GM18520 (cell line): ENCODE measurements at regions not wholly inside any gene's neighbourhood (a gene's known extent, or its start where the extent isn't known, plus 50 kb on each side); places are given as distances from the start of the nearest gene placed in this dataset.

Experiments used
- ATAC-seq: cut with Tn5 transposase; IDR thresholded peaks from one replicate; pipeline ENCODE4 v1.9.1; 2021; ENCODE audit not compliant: unreplicated experiment

GRCh38 chr17:77853191-77853977, 105.1 kb upstream of the TNRC6C start:
- ATAC-seq: no peak

GRCh38 chr17:77854083-77854758, 104.3 kb upstream of the TNRC6C start:
- no peak for ATAC-seq

DNA sequence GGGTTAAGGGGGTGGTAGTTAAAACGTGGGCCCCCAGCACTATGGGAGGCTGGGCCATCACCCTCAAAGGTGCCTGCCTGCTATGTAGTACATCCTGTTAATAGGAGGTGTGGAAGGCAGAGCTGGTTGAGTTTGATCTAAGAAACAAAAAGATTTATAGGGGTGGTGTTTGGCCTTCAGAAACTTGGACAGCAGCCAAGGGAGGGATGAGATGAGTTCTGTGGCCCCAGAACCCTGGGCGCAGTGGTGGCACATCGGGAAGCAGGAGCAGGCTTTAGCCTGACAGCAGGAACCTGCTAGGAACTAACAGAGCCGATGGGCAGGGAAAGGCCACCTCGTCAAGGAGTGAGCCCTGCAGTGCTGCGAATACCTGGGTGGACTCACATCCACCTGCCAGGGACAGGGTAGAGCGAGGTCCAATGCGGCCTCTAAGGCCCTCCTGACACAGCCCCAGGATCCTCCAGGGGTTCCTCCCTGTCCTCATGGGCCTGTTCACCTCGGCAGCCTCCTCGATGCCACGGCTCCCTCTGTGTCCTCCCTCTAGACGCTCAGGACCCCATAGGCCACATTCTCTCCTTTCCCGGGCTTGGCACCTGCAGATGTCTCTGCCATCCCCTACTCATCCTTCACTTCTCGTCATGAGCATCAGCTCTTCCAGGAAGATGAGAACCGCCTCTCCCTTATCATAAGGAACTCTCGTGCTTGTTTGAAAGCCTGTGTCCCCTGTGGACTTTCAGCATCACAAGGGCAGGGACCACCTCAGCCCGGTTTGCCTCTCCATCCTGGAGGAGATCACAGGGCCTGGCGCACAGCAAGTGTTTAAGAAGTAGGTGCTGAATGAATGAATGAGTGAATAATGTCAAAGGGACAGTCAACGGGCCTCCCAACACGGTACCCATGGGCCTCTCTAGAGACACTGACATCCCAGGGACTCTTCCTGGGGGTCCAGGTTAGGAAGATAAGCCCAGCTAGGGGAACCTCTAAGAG, 103.5 kb upstream of the TNRC6C start:
- no peak for ATAC-seq

- no peak for ATAC-seq
Observed at GRCh38 chr17:77856551-77857305, 101.8 kb upstream of the TNRC6C start.

DNA sequence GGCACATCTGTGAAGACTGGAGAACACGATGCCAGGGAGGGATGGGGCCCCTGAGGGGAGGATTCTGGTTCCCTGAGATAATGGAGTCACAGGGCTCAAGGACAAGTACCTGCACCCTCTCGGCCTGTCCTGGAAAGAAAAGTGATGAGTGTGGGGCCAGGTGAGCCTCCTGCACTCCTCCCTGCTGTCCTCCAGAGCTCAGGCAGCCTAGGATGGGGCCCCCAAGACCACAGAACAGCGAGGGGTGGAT, 101.3 kb upstream of the TNRC6C start:
- no peak for ATAC-seq

DNA sequence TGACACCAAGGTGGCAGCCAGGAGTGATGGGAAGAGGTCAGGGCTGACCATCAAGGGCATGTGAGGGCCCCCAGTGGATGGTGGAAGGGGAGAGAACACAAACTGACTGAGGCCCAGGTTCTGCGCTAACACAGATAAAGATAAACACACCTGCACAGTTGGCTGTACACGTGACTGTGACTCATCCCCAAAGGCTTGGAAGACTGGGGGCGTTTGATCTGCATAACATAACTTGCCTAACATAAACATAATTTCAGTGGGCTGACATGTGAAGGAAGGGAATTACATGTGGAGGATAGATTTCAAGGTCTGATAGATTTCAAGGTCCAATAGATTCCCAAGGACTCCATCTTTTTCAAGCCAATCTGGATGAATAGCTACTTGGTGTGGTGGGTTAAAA, 100.9 kb upstream of the TNRC6C start:
- no peak for ATAC-seq

DNA sequence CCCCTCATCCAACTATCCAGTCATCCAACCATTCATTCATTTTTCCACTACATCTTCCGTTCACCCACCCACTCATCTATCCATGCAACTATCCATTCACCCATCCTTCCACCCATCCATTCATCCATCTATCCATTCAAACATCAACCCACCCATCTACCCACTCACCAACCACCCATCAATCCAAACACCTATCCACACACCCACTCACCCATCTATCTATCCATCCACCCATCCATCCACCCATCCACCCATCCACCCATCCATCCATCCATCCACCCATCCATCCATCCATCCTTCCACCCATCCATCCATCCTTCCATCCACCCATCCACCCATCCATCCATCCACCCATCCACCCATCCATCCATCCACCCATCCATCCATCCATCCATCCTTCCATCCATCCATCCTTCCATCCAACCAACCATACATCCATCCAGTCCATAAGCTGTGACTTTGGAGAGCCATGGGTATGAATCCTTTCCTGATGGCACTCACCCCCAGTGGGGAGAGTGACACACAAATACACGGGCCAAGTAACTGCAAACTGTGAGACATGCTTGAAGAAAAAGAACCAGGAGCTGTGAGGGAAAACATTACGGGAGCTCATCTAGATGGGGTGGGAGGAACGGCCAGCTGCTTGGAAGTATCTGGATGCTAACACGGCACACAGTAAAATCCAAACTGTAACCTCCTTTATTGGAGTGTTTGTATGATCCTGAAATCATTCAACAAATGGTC, 100.0 kb upstream of the TNRC6C start:
- ATAC-seq: no peak

GRCh38 chr17:77859035-77859810, 99.3 kb upstream of the TNRC6C start:
- ATAC-seq: no peak

DNA sequence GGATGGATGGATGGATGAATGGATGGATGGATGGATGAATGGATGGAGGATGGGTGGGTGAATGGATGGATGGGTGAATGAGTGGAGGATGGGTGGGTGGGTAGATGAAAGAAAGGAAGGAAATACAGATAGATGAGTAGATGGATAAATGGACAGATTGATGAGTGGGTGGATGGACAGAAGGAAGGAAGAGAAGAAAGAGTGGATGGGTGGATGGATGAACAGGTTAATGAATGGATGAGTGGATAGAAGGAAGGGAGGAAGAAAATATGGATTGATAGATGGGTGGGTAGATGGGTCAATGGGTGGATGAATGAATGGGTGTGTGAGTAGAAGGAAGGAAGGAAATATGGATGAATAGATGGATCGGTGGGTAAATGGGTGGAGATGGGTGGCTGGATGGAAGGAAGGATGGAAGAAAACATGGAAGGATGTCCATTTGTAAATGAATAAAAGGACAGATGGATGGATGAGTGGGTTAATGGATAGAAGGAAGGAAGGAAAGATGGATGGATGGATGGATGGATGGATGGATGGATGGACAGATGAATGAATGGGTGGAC, 97.3 kb upstream of the TNRC6C start:
- ATAC-seq: no peak

GRCh38 chr17:77861981-77862645, 96.4 kb upstream of the TNRC6C start:
- ATAC-seq: no peak

DNA sequence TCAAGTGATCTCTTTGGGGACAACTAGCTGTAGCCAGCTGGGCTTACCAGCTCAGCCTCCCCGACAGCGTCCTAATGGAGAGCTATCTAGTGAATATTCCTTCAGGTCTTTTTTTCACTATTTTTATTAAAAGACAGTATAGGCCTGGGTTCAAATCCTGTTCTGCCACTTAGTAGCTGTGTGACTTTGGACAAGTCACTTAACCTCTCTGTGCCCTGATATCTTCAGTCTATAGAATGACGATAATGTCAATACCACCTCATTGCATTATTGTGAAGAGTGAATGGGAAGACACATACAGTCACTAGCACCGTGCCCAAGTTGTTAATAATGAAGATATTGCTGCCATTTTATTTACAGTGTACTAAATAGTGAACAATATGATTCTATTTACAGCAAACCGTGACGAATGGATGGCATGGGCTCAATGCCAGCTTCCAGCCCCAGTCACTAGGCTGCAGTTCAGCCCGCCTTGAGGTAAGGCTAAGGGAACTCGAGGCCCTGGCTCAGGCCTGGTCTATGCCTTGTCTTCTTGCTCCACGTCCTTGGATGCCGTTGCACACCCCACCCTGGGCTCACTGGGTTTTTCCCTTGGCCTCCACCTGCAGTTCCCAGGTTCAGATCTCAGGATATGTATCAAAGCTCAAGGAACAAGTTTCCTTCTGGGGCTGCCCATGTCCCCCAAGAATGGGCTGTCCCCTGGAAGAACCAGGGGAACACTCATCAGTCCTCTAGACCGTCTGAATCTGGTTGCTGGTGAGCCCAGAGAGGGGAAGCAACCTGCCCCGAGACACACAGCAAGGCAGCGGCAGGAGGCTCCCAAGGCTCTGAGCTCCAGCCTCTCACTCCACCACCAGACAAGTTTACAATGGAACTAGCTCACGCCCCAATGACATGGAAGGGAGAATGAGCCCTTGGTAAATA, 95.4 kb upstream of the TNRC6C start:
- ATAC-seq: no peak

DNA sequence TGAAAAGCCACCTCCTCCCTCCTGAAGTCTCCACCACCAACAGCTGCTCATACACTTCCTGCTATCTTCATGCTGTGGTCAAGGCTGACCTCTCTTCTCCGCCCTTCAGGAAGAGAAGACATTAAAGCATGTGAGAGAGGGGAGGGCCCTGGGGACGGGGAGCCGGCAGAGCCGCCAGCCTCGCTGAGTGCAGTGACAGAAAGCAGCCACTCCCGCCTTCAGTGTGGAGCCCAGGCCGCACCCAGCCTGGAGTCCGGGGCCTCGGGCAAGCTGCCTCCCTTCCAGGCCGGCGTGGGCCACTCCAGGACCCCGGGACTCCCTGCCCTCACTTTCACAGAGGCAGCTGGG, 94.7 kb upstream of the TNRC6C start:
- no peak for ATAC-seq

DNA sequence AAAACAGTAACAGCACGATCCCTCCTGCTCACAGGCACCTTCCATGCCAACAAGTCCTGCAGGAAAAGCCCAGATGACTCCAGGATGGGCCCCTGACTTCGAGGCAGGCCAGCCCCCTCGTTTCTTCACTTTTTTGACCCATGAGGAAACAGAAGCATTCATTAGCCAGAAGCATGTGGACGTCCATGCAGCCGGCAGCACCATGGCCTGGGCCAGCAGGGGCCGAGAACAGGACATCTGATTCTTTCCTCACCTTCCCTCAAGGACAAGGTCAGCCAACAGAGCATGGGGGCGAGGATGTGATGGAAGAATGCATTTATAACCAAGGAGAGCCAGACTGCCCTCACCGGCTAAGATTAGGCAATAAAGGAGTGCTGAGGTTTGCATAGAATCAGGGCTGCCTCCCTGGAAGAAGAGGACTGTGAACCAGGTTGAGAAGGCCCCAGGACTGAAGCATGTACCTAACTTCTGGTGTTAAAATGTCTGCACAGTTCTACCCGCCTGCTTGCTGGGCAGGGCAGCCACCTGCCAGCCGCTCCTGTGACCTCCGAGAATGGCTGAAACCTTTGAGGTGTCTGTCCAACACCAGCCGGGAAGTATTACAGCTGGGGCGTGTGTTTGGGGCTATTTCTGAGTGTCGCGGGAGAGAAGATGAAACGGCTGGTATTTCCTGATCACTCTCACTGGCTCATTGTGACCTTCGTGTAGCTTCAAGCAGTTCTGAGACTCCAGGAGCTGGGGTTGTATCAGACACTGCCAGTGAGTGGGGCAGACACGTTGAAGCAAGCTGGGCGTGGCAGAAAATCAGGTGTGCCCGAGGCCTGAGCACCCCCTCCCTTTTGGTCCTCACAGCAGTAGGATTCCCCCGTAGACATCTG, 94.0 kb upstream of the TNRC6C start:
- no peak for ATAC-seq

GRCh38 chr17:77865112-77865611, 93.3 kb upstream of the TNRC6C start:
- no peak for ATAC-seq

DNA sequence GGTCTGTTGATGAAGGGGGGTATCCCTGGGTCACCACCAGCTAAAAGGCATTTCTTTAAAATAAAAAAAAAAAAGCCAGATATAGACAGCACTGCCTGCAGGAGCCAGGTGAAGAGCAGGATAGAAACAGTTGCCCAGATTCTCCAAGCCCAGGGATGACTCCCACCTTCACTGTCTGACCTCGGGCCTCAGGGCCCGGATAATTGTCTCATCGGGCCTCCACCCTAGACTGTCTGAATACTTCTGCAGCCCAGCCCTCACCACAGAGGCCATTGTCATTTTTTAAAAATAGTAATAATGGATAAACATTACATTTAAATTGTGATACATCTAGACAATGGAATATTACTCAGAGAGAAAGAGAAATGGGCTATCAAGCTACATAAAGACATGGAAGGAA, 92.8 kb upstream of the TNRC6C start:
- ATAC-seq: no peak

- ATAC-seq: no peak
Observed at GRCh38 chr17:77867308-77867781, 91.2 kb upstream of the TNRC6C start.
